ENCODE measurements at regions not wholly inside any gene's neighbourhood (a gene's known extent, or its start where the extent isn't known, plus 50 kb on each side); places are given as distances from the start of the nearest gene placed in this dataset.

GRCh38 chr2:16040271-16041010 is 100.1 kb downstream of the MYCN start:
- DNase-seq, result no peak
- no peak overlapping the region for H3K4me3 ChIP-seq
- peaks cover 0 to 10% (median 0%) of the 10 kb centered on the region in 7 donors for H3K27me3 ChIP-seq (replicated peaks in 1 of 7)
- H3K9me3 ChIP-seq, result no peaks in the 10 kb centered on the region
- TF ChIP-seq POLR2A (IDR thresholded peaks at IDR 0.05) (no peak), CTCF (IDR thresholded peaks at IDR 0.05 in 8 of 11, conservative IDR thresholded peaks at IDR 0.05 in 3 of 11) (no peak), POLR2AphosphoS5 (IDR thresholded peaks at IDR 0.05) (no peak)
- no peak overlapping the region for H3K27ac ChIP-seq
- H3K4me1 ChIP-seq, result no peaks in the 10 kb centered on the region
- no peaks in the 10 kb centered on the region for H3K36me3 ChIP-seq
- 73 to 89% (median 85%) methylated on average over 7 of the region's 7 CpGs for WGBS, 5 donors
- intact Hi-C loops (cut with DNase I; ENCODE audit: low total_unique reads), result no loop called here

- no peak for TF ChIP-seq CTCF (IDR thresholded peaks at IDR 0.05 in 8 of 11, conservative IDR thresholded peaks at IDR 0.05 in 3 of 11)
- TF ChIP-seq POLR2AphosphoS5 (IDR thresholded peaks at IDR 0.05), result no peak
- TF ChIP-seq POLR2A (IDR thresholded peaks at IDR 0.05), result no peak
- Histone ChIP-seq H3K9me3 (no peaks in the 10 kb centered on the region), H3K36me3 (no peaks in the 10 kb centered on the region), H3K4me1 (no peaks in the 10 kb centered on the region), H3K27me3 (replicated peaks in 1 of 7) (peaks cover 0 to 10% (median 0%) of the 10 kb centered on the region in 7 donors), H3K4me3 (no peak overlapping the region), H3K27ac (no peak overlapping the region)
- intact Hi-C loops (cut with DNase I; ENCODE audit: low total_unique reads), result no loop called here
- WGBS, 5 donors, result 76 to 91% (median 85%) methylated on average over 7 of the region's 7 CpGs
- no peak for DNase-seq
These were observed 99.5 kb downstream of the MYCN start for GRCh38 chr2:16039823-16040222.

GRCh38 chr2:16039055-16039454 is 98.7 kb downstream of the MYCN start:
- no peaks in the 10 kb centered on the region for H3K9me3 ChIP-seq
- no peaks in the 10 kb centered on the region for H3K4me1 ChIP-seq
- peaks cover 0 to 12% (median 0%) of the 10 kb centered on the region in 7 donors for H3K27me3 ChIP-seq (replicated peaks in 1 of 7)
- 33 to 92% (median 88%) methylated on average over 1 of the region's 1 CpG for WGBS, 5 donors
- no peaks in the 10 kb centered on the region for H3K36me3 ChIP-seq
- intact Hi-C loops (cut with DNase I; ENCODE audit: low total_unique reads), result no loop called here
- no peak overlapping the region for H3K27ac ChIP-seq
- TF ChIP-seq POLR2AphosphoS5 (IDR thresholded peaks at IDR 0.05) (no peak), POLR2A (IDR thresholded peaks at IDR 0.05) (no peak), CTCF (IDR thresholded peaks at IDR 0.05 in 8 of 11, conservative IDR thresholded peaks at IDR 0.05 in 3 of 11) (no peak)
- DNase-seq, result no peak
- H3K4me3 ChIP-seq, result no peak overlapping the region

- Histone ChIP-seq H3K27ac (no peak overlapping the region), H3K36me3 (no peaks in the 10 kb centered on the region), H3K4me3 (no peak overlapping the region), H3K4me1 (no peaks in the 10 kb centered on the region), H3K27me3 (replicated peaks in 1 of 7) (peaks cover 0 to 16% (median 0%) of the 10 kb centered on the region in 7 donors), H3K9me3 (no peaks in the 10 kb centered on the region)
- intact Hi-C loops (cut with DNase I; ENCODE audit: low total_unique reads), result no loop called here
- DNase-seq, result no peak
- 79 to 93% (median 90%) methylated on average over 10 to 11 of the region's 11 CpGs for WGBS, 5 donors
- TF ChIP-seq CTCF (IDR thresholded peaks at IDR 0.05 in 8 of 11, conservative IDR thresholded peaks at IDR 0.05 in 3 of 11) (no peak), POLR2A (IDR thresholded peaks at IDR 0.05) (no peak), POLR2AphosphoS5 (IDR thresholded peaks at IDR 0.05) (no peak)
These were observed 98.3 kb downstream of the MYCN start for GRCh38 chr2:16038621-16039020.
